SK-N-SH treated with all-trans-retinoic acid at 6 μM for 48 hours (cell line): ENCODE measurements at regions not wholly inside any gene's neighbourhood (a gene's known extent, or its start where the extent isn't known, plus 50 kb on each side); places are given as distances from the start of the nearest gene placed in this dataset.

ENCODE experiments used
- TSHZ2 ChIP-seq: fragments of 250-450 bp; sonication (Bioruptor Pico); IDR thresholded peaks from 2 replicates; pipeline ENCODE4 v1.5.0; 2020; ENCODE audit warnings: mild to moderate bottlenecking, moderate library complexity
- ZNF565 ChIP-seq: fragments of 450-650 bp; formaldehyde crosslinking; conservative IDR thresholded peaks from 2 replicates; pipeline ENCODE4 v1.5.0; 2020; ENCODE audit warnings: low read depth, mild to moderate bottlenecking, moderate library complexity
- TF ChIP-seq, protein P1 (sequence below): fragments of 250-450 bp; sonication (Bioruptor Pico); IDR thresholded peaks from 2 replicates; pipeline ENCODE4 v1.5.1; 2021; ENCODE audit warnings: mild to moderate bottlenecking, moderate library complexity

GRCh38 chr11:120034176-120034875, 103.6 kb downstream of the TRIM29 start:
- TF ChIP-seq ZNF565 (CRISPR knock-in tag) (no peak), TSHZ2 (CRISPR knock-in tag) (no peak)
- TF ChIP-seq, protein P1, sequence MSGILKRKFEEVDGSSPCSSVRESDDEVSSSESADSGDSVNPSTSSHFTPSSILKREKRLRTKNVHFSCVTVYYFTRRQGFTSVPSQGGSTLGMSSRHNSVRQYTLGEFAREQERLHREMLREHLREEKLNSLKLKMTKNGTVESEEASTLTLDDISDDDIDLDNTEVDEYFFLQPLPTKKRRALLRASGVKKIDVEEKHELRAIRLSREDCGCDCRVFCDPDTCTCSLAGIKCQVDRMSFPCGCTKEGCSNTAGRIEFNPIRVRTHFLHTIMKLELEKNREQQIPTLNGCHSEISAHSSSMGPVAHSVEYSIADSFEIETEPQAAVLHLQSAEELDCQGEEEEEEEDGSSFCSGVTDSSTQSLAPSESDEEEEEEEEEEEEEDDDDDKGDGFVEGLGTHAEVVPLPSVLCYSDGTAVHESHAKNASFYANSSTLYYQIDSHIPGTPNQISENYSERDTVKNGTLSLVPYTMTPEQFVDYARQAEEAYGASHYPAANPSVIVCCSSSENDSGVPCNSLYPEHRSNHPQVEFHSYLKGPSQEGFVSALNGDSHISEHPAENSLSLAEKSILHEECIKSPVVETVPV (CRISPR knock-in tag) = no peak
